ENCODE measurements at regions not wholly inside any gene's neighbourhood (a gene's known extent, or its start where the extent isn't known, plus 50 kb on each side); places are given as distances from the start of the nearest gene placed in this dataset.

DNA sequence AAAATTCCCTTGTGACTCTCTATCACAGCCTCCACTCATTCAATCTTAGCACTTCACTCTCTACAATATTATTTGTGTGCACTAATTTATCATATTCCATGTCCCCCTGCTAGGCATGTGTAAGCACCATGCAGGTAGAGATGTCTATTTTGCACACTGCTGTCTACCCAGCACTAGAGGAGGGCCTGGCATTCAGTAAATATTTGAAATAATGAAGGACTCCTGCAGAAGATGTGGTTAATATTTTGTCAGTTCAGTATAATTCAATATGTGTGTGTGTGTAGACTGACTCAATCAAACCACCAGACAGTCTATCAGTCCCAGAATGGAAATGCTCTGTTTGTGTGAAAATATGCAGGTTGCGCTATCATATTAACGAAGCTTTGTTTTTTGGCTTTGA lies 313.6 kb upstream of the CDH6 start:
- Histone ChIP-seq H3K9me3 (ENCODE audit: control insufficient read depth, low read depth, low read length) (no peaks in the 10 kb centered on the region), H2AFZ (ENCODE audit: low read length) (no peak overlapping the region), H2AK5ac (ENCODE audit: insufficient read length, low read length) (no peak overlapping the region), H4K91ac (ENCODE audit: insufficient read length, low read depth, low read length) (no peak overlapping the region), H4K20me1 (ENCODE audit: control insufficient read depth, insufficient read depth, insufficient read length) (no peaks in the 10 kb centered on the region), H2BK5ac (ENCODE audit: insufficient read length, low read length) (no peak overlapping the region), H3K27me3 (ENCODE audit: insufficient read depth, low read length) (no peaks in the 10 kb centered on the region), H4K5ac (ENCODE audit: insufficient read length, low read depth, low read length) (no peak overlapping the region), H3K23me2 (ENCODE audit: insufficient read length, low read depth, low read length, poor library complexity, severe bottlenecking) (no peaks in the 10 kb centered on the region), H3K4me2 (ENCODE audit: insufficient read depth, insufficient read length, low read length) (no peak overlapping the region), H4K8ac (replicated peaks; ENCODE audit: insufficient read length, low read depth, low read length) (no peak overlapping the region), H3K18ac (ENCODE audit: insufficient read length, low read depth, low read length) (no peak overlapping the region), H3K14ac (ENCODE audit: insufficient read depth, low read length) (no peak overlapping the region), H3K56ac (ENCODE audit: insufficient read length, low read depth, low read length) (no peak overlapping the region), H2BK20ac (ENCODE audit: low read depth, low read length, poor library complexity, severe bottlenecking) (no peak overlapping the region), H3K4me1 (ENCODE audit: insufficient read depth, low read length) (no peaks in the 10 kb centered on the region), H2BK12ac (ENCODE audit: insufficient read length, low read depth, low read length) (no peak overlapping the region), H2BK120ac (ENCODE audit: low read depth, low read length, poor library complexity, severe bottlenecking) (no peak overlapping the region), H3K9ac (ENCODE audit: extremely low read depth, insufficient read length, low read length) (no peak overlapping the region), H3T11ph (ENCODE audit: low read length) (no peak overlapping the region), H3K27ac (ENCODE audit: insufficient read length, low read depth, low read length) (no peak overlapping the region), H3K79me2 (ENCODE audit: insufficient read depth, low read length) (no peaks in the 10 kb centered on the region), H2BK15ac (ENCODE audit: low read depth, low read length) (no peak overlapping the region), H3K4ac (ENCODE audit: low read depth, low read length) (no peak overlapping the region), H3K79me1 (ENCODE audit: insufficient read depth, low read depth, low read length, poor library complexity, severe bottlenecking) (no peaks in the 10 kb centered on the region), H3K23ac (ENCODE audit: insufficient read length, low read depth, low read length) (no peak overlapping the region)
- no peak overlapping the region for H3K4me3 Mint-ChIP-seq
- DNase-seq, result no peak
- H3K9me3 Mint-ChIP-seq, result peaks cover 0 to 4% of the 10 kb centered on the region in 2 experiments; a peak in 3 of 5 replicates
- TF ChIP-seq, protein P1, sequence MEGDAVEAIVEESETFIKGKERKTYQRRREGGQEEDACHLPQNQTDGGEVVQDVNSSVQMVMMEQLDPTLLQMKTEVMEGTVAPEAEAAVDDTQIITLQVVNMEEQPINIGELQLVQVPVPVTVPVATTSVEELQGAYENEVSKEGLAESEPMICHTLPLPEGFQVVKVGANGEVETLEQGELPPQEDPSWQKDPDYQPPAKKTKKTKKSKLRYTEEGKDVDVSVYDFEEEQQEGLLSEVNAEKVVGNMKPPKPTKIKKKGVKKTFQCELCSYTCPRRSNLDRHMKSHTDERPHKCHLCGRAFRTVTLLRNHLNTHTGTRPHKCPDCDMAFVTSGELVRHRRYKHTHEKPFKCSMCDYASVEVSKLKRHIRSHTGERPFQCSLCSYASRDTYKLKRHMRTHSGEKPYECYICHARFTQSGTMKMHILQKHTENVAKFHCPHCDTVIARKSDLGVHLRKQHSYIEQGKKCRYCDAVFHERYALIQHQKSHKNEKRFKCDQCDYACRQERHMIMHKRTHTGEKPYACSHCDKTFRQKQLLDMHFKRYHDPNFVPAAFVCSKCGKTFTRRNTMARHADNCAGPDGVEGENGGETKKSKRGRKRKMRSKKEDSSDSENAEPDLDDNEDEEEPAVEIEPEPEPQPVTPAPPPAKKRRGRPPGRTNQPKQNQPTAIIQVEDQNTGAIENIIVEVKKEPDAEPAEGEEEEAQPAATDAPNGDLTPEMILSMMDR (conservative IDR thresholded peaks at IDR 0.05), result no peak
- no CpG with 5 or more reads among the region's 2 CpGs for WGBS (ENCODE audit: extremely low coverage, insufficient read length, low lambda C conversion rate)
- peaks cover 0 to 4% (median 0%) of the 10 kb centered on the region in 3 experiments; a peak in 1 of 7 replicates for H3K36me3 Mint-ChIP-seq (ENCODE audit: insufficient read depth in 1 of 3, low read depth in 3 of 3)
- no peaks in the 10 kb centered on the region for H3K4me1 Mint-ChIP-seq
- H3K27me3 Mint-ChIP-seq (ENCODE audit: low read depth), result no peaks in the 10 kb centered on the region
- no peak overlapping the region for H3K27ac Mint-ChIP-seq

Data from H9 (cell line).